SKM-1 treated with dmso at 0.1 percent for 144 hours (cell line): ENCODE measurements at regions not wholly inside any gene's neighbourhood (a gene's known extent, or its start where the extent isn't known, plus 50 kb on each side); places are given as distances from the start of the nearest gene placed in this dataset.
A peak's percentile ranks its signal among the peaks of the same experiment; 100 is the strongest.

Source experiments
- DNase-seq: peaks from one replicate; lab custom pipeline; 2025; ENCODE audit not compliant: unreplicated experiment; lab: John Stamatoyannopoulos, UW

- DNase-seq: no peak
These were observed 67.3 kb upstream of the CDON start for GRCh38 chr11:126129727-126130671.

- no peak for DNase-seq
These were observed 65.2 kb upstream of the CDON start for GRCh38 chr11:126127898-126128297.

- no peak for DNase-seq
These were observed 64.7 kb upstream of the CDON start for GRCh38 chr11:126127284-126127845.

DNA sequence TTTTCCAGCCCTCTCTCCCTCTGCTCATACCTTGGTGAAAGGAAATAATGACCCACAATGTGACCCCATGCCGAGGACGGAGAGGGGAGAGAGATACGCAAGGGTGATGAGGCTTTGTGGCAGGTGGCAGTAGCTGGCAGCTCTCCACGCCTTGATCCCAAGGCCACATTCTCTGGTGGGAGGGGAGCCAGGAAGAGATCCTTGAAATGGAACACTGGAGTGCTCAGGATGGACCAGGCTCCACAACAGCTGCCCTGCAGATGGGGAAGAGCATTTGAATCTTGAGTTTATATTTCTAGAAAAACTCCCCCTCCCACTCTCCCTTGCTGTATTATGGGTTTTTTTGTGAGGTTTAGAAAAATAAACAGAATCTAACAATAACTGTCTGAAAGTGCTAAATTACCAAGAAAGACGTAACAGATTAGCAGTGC, 61.6 kb upstream of the CDON start:
- no peak for DNase-seq

- no peak for DNase-seq
These were observed 61.0 kb upstream of the CDON start for GRCh38 chr11:126123686-126124085.

DNA sequence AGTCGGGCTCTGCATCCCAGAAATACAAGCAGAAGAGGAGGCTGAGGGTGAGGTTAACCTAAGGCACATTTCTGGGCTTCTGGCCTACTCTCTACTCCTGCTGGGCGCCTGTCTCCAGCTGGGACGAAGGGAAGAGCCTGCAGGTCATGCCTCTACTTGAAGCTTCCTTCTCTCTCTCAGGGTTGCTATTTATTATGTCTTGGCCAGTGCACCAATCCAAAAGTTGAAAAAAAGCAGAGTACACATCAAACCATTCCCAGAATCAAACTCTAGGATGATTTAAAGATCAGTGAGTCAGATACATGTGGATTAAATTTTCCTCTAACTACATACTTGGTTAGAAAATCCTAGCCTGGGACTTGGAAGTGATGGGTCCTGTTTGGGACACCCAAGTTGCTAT, 60.2 kb upstream of the CDON start:
- no peak for DNase-seq

DNA sequence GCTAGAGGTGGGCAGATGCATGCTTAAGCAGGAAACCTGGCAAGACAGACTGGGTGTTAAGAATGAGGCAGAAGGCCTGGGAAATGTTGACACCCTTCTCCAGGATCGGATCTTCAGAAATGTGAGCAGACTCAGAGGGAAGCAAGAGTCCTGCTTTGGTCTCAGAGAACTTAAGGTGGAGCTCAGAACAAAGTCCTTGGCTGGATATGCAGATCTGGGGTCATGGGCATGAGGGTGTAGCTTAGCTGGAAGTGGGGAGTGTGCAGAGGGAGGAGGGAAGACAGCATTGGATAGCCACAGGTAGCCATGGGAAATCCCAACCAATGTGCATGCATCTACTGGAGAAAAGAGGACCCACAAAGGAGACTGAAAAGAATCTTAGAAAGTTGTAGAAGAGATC, 58.6 kb upstream of the CDON start:
- DNase-seq: no peak

DNA sequence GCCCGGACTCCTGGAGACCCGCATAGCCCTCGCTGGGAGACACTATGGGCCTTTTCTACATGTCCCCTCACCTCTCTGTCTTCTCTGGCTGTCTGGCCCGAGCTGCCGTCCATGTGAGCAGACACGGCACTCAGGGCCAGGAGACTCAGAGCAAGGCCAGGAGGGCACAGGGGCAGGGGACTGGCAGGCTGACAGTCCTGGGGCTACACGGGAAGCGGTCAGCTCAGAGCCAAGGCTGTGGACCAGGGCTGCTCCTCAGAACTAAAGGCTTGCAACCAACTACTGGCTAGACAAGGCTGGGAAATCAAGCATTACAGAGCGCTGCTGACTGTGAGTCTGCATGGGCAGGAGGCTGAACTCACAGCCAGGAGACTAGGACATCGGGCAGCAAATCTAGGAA, 56.1 kb upstream of the CDON start:
- DNase-seq: peak; percentile 10

DNA sequence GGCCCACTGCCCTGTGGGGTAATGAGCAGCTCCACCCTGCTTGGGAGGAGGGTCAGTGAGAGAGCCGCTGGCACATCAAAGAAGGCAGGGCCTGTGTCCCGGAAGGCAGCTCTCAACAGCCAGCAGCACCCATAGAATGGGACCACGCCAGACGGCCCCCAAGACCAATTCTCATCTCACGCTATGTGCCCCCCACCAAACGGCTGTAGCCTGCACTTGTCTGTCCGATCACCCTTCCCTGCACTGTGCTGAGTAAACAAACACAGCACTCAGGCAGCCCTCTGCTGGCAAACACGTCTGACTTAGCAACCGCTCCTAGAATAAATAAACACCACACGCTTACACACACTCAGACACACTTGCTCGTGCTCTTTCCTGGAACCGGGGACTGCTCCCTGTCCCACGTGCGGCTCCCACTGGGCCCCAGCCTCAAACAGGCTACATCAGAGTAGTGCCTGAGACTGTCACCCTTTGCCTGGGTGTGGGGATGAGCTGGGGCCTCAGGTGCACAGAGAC, 53.2 kb upstream of the CDON start:
- no peak for DNase-seq

GRCh38 chr11:126115127-126115495, 52.4 kb upstream of the CDON start:
- DNase-seq: no peak

GRCh38 chr11:126114486-126115126, 51.9 kb upstream of the CDON start:
- no peak for DNase-seq

- no peak for DNase-seq
These were observed 51.3 kb upstream of the CDON start for GRCh38 chr11:126113963-126114362.

- no peak for DNase-seq
These were observed 50.9 kb upstream of the CDON start for GRCh38 chr11:126113515-126113957.

DNA sequence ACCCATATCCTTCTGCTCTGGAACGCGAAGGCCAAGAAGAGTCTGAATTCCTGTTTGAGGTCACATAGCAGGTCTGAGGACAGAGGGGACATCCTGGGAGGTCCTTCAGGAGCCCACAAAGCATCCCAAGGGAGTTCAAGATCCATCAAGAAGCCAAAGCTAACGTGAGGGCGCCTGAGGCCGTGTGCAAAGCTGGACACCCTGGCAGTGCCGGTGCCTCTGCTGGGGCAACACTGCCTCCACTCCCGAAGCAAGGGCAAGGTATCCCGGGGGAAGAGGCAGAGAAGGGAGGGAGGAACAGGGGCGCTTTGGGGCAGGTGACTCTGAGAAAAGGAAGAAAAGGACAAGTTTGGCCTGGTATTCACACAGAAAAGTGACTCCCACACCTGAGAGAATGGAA, 50.3 kb upstream of the CDON start:
- no peak for DNase-seq

DNA sequence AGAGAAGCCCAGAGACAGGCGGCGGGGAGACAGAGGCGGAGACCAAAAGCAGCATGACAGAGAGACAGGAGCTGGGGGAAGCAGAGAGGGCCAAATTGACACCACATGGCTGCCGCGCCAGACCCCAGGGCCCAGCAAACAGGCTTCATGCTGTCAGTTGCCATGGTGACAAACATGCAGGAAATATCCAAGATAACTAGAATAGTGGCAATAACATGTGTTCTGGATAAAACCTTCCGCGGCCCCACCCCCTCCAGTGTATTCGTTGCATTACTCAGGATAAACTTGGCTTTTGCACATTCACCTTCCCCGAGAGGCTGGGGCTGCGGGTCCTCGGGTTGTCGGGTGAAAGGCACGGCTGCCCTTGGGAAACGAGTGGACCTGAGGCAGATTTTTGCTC, 49.9 kb upstream of the CDON start:
- no peak for DNase-seq
